Spleen (tissue), 11 donors: ENCODE measurements at regions not wholly inside any gene's neighbourhood (a gene's known extent, or its start where the extent isn't known, plus 50 kb on each side); places are given as distances from the start of the nearest gene placed in this dataset.

Experiments
- DNase-seq: peaks from one replicate; pipeline ENCODE4 v3.0.0-alpha.2; 2020
- H3K27ac ChIP-seq, 8 donors: fragments of 200-600 bp; sonication (generic) in 7 of 8; 1 replicate in 4 of 8; 2 replicates in 4 of 8; pipeline versions ENCODE4 v1.5.0 to v1.8.0; 2016 to 2021; ENCODE audit warnings: inconsistent platforms in 4 of 8, mild to moderate bottlenecking in 4 of 8, moderate library complexity in 1 of 8
- H3K27me3 ChIP-seq, 7 donors: fragments of 200-600 bp; sonication (generic) in 6 of 7; replicated peaks in 1 of 7; 1 replicate in 4 of 7; 2 replicates in 3 of 7; pipeline versions ENCODE4 v1.5.0 to v1.8.0; 2016 to 2021; ENCODE audit warnings: inconsistent platforms in 3 of 7, mild to moderate bottlenecking in 1 of 7
- H3K36me3 ChIP-seq, 6 donors: fragments of 200-600 bp; sonication (generic) in 5 of 6; 1 replicate in 4 of 6; 2 replicates in 2 of 6; pipeline versions ENCODE4 v1.5.0 to v1.8.0; 2016 to 2021; ENCODE audit warnings: inconsistent platforms in 2 of 6
- H3K4me1 ChIP-seq, 6 donors: fragments of 200-600 bp; sonication (generic) in 5 of 6; 1 replicate in 3 of 6; 2 replicates in 3 of 6; pipeline versions ENCODE4 v1.5.0 to v1.8.0; 2016 to 2021; ENCODE audit warnings: inconsistent platforms in 3 of 6
- H3K4me3 ChIP-seq, 8 donors: fragments of 200-600 bp; sonication (generic) in 7 of 8; 1 replicate in 4 of 8; 2 replicates in 4 of 8; pipeline versions ENCODE4 v1.5.0 to v1.8.0; 2016 to 2021; ENCODE audit warnings: inconsistent platforms in 4 of 8, mild to moderate bottlenecking in 4 of 8, moderate library complexity in 2 of 8
- H3K9me3 ChIP-seq, 8 donors: fragments of 200-600 bp; sonication (generic) in 7 of 8; 1 replicate in 4 of 8; 2 replicates in 4 of 8; pipeline versions ENCODE4 v1.5.0 to v1.8.0; 2016 to 2021; ENCODE audit warnings: inconsistent platforms in 4 of 8
- POLR2A ChIP-seq, 3 donors: fragments of 450-650 bp; IDR thresholded peaks; one replicate each; pipeline ENCODE4 v1.5.1; 2017; ENCODE audit warnings: antibody characterized with exemption in 3 of 3, mild to moderate bottlenecking in 1 of 3
- POLR2AphosphoS5 ChIP-seq, 3 donors: sonication (generic); formaldehyde crosslinking; IDR thresholded peaks; one replicate each; pipeline ENCODE4 v1.5.1; 2017; ENCODE audit warnings: antibody characterized with exemption in 3 of 3
- WGBS, 5 donors: extraction: QIAGEN DNeasy Blood & Tissue Kit in 3 of 5; methylation state at CpG; one replicate each; pipeline versions ENCODE4 v1.1.5 to v1.1.7; 2013 to 2018; 5-methylcytosine and 5-hydroxymethylcytosine counted together
- intact Hi-C: fragments of 100-400 bp; cut with DNase I; formaldehyde crosslinking; loops from one replicate; pipeline ENCODE4 v1.15.0; 2023; ENCODE audit warnings: low total_unique reads
- TF ChIP-seq, protein P1 (sequence below), 11 experiments: fragments of 200-600 bp in 7 of 11; fragments of 450-650 bp in 4 of 11; sonication (generic) in 4 of 11; IDR thresholded peaks in 8 of 11; conservative IDR thresholded peaks in 3 of 11; 1 replicate in 7 of 11; 2 replicates in 4 of 11; pipeline versions ENCODE4 v1.4.0 to v1.8.0; 2016 to 2021; ENCODE audit warnings: antibody characterized with exemption in 11 of 11, inconsistent platforms in 4 of 11, mild to moderate bottlenecking in 1 of 11
- donor health status: healthy with polysubstance abuse.
- donor health status: DM: no; HTN: no; CAD: no; lungs with moderate emphysema.
- donor health status: DM: no; HTN: no; CAD: no.
- donor health status: Bipolar disorder and iron deficiency.
- donor health status: healthy.
- donor health status: DM: no; HTN: no; CAD: no.
- donor health status: DM: yes; HTN: yes; CAD: no.

DNA sequence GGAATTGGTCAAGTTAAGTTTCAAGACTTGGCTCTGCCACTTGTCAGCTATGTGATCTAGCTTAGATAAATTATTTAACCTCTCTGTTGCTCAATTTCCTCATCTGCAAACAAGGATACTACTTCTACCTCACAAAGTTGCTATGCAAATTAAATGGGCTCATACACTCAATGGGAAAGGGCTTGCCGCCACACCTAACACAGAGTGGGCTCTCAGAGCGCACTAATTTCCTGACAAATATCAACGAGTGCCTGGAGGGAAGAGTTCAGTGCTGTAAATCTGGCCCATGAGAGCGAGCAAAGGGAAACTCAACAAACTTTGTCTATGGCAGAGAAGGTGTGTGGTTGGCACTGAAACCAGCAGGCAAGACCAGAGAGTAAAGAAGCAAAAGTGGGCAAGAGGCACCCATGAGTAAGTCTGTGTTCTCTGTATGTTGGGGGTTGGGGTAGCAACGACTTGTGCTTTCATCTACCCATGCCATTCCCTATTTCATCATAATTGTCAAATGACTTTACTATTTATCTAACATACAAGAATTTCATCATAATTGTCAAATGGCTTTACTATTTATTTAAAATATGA, 60.7 kb upstream of the PHF21A start:
- DNase-seq = no peak
- Histone ChIP-seq H3K27ac (no peak overlapping the region), H3K27me3 (peaks cover 0 to 6% (median 0%) of the 10 kb centered on the region in 7 donors), H3K9me3 (no peaks in the 10 kb centered on the region), H3K36me3 (no peaks in the 10 kb centered on the region), H3K4me3 (no peak overlapping the region), H3K4me1 (no peaks in the 10 kb centered on the region)
- TF ChIP-seq POLR2AphosphoS5 (IDR thresholded peaks at IDR 0.05) = no peak
- TF ChIP-seq POLR2A (IDR thresholded peaks at IDR 0.05) = no peak
- TF ChIP-seq, protein P1, sequence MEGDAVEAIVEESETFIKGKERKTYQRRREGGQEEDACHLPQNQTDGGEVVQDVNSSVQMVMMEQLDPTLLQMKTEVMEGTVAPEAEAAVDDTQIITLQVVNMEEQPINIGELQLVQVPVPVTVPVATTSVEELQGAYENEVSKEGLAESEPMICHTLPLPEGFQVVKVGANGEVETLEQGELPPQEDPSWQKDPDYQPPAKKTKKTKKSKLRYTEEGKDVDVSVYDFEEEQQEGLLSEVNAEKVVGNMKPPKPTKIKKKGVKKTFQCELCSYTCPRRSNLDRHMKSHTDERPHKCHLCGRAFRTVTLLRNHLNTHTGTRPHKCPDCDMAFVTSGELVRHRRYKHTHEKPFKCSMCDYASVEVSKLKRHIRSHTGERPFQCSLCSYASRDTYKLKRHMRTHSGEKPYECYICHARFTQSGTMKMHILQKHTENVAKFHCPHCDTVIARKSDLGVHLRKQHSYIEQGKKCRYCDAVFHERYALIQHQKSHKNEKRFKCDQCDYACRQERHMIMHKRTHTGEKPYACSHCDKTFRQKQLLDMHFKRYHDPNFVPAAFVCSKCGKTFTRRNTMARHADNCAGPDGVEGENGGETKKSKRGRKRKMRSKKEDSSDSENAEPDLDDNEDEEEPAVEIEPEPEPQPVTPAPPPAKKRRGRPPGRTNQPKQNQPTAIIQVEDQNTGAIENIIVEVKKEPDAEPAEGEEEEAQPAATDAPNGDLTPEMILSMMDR (IDR thresholded peaks at IDR 0.05 in 8 of 11, conservative IDR thresholded peaks at IDR 0.05 in 3 of 11) = no peak
- intact Hi-C loops = no loop called here
- 75 to 89% (median 81%) methylated on average over 5 of the region's 5 CpGs for WGBS, 5 donors

DNA sequence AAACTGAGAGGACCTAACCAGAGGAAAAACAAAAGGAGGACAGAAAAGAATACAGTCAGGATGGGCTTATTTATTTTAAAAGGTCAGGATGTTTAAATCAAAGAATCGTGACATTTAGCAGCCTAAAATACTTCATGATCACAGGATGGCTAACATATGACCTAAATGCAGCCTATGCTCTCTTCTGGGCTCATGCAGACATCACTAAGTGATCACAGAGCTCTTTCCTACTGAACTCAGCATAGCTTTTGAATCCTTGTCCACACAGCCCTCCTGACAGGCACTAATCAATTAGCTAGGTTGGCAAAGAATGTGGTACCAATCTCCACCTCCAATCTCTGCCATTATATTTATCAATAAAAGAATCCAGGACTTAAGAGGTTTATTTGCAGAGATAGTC, 60.1 kb upstream of the PHF21A start:
- no peaks in the 10 kb centered on the region for H3K36me3 ChIP-seq
- DNase-seq = no peak
- H3K27me3 ChIP-seq = peaks cover 0 to 6% (median 0%) of the 10 kb centered on the region in 7 donors
- TF ChIP-seq, protein P1 (IDR thresholded peaks at IDR 0.05 in 8 of 11, conservative IDR thresholded peaks at IDR 0.05 in 3 of 11) = no peak
- TF ChIP-seq POLR2AphosphoS5 (IDR thresholded peaks at IDR 0.05) (no peak), POLR2A (IDR thresholded peaks at IDR 0.05) (no peak)
- no peaks in the 10 kb centered on the region for H3K4me1 ChIP-seq
- H3K9me3 ChIP-seq = no peaks in the 10 kb centered on the region
- 64 to 85% (median 81%) methylated on average over 1 of the region's 1 CpG for WGBS, 5 donors
- H3K4me3 ChIP-seq = no peak overlapping the region
- intact Hi-C loops = no loop called here
- H3K27ac ChIP-seq = no peak overlapping the region

DNA sequence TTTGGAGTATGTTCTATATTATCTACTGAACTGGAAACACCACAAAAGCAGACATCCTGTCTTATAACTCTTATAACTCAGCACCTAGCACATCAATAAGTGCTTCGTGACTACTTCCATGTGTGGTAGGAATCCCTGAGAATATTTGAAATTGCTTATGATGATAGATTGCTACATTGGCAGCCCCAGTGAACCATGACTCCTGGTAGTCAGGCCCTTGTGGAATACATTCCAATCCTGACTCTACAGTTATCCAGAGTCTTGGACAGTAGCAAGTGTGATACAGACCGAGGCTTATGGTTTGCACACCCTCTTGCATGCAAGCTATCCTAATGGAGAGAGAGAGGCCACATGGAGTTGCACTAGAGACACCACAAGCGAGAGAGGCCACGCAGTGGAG, 59.5 kb upstream of the PHF21A start:
- Histone ChIP-seq H3K27ac (no peak overlapping the region), H3K4me1 (no peaks in the 10 kb centered on the region), H3K36me3 (no peaks in the 10 kb centered on the region), H3K27me3 (peaks cover 0 to 6% (median 0%) of the 10 kb centered on the region in 7 donors), H3K4me3 (no peak overlapping the region), H3K9me3 (no peaks in the 10 kb centered on the region)
- TF ChIP-seq POLR2AphosphoS5 (IDR thresholded peaks at IDR 0.05) (no peak), POLR2A (IDR thresholded peaks at IDR 0.05) (no peak)
- TF ChIP-seq, protein P1 (IDR thresholded peaks at IDR 0.05 in 8 of 11, conservative IDR thresholded peaks at IDR 0.05 in 3 of 11) = no peak
- intact Hi-C loops = no loop called here
- 66 to 88% (median 85%) methylated on average over 4 of the region's 4 CpGs for WGBS, 5 donors
- DNase-seq = no peak

DNA sequence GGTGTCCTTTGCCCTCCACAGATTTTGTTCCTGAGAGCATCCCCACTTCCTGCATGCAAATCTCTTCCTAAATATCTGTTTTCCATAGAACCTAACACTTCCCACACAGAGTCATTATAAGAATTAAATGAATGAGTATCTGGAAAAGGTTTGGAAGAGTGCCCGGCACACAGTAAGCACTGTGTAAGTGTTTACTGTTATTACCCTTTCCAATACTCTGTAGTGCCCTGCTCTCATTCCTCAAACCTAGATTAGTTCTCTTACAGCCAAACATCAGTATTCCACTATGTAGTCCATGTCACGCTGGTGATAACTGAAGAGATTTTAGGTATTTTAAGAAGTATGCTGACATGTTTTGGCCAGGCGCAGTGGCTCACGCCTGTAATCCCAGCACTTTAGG, 57.3 kb upstream of the PHF21A start:
- TF ChIP-seq POLR2AphosphoS5 (IDR thresholded peaks at IDR 0.05) = no peak
- no peak for TF ChIP-seq POLR2A (IDR thresholded peaks at IDR 0.05)
- TF ChIP-seq, protein P1 (IDR thresholded peaks at IDR 0.05 in 8 of 11, conservative IDR thresholded peaks at IDR 0.05 in 3 of 11) = no peak
- no peaks in the 10 kb centered on the region for H3K9me3 ChIP-seq
- H3K36me3 ChIP-seq = no peaks in the 10 kb centered on the region
- intact Hi-C loops = no loop called here
- no peaks in the 10 kb centered on the region for H3K4me1 ChIP-seq
- peaks cover 0 to 4% (median 0%) of the 10 kb centered on the region in 7 donors for H3K27me3 ChIP-seq
- no peak overlapping the region for H3K27ac ChIP-seq
- H3K4me3 ChIP-seq = no peak overlapping the region
- WGBS, 5 donors = 92 to 97% (median 93%) methylated on average over 4 of the region's 4 CpGs
- DNase-seq = no peak
